HFF-Myc (cell line): ENCODE measurements at regions not wholly inside any gene's neighbourhood (a gene's known extent, or its start where the extent isn't known, plus 50 kb on each side); places are given as distances from the start of the nearest gene placed in this dataset.

Experiments
- DNase-seq: peaks from one replicate; pipeline ENCODE4 v3.0.0-alpha.2; 2011; ENCODE audit warnings: low read depth; ENCODE audit errors: extremely low read depth
- H3K4me3 ChIP-seq: replicated peaks from 2 replicates; pipeline ENCODE4 v1.5.1; 2011; ENCODE audit warnings: low read depth, mild to moderate bottlenecking, control low read depth, low read length
- TF ChIP-seq, protein P1 (sequence below): IDR thresholded peaks from 2 replicates; pipeline ENCODE4 v1.5.1; 2012; ENCODE audit warnings: mild to moderate bottlenecking, low read depth, low read length, control low read depth; ENCODE audit errors: missing control alignments

DNA sequence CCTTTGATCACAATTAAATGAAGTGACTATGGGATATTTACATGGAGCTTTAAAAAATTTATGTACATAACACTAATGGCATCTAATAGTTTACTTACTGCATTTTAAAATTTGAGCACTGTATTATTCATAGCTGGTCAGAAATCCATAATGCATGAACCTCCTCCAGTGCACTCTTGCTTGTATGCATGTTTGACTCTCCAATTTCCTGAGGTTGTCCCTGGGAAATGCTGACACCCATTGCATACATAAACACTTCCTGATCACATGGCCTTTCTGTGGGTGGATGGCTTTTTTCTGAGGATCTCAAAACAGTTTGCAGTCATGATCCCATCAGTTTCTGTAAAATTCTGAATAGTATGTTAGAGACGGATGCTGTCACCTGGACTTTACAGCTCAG, 577.8 kb downstream of the REEP3 start:
- DNase-seq = no peak
- H3K4me3 ChIP-seq = no peak overlapping the region
- TF ChIP-seq, protein P1, sequence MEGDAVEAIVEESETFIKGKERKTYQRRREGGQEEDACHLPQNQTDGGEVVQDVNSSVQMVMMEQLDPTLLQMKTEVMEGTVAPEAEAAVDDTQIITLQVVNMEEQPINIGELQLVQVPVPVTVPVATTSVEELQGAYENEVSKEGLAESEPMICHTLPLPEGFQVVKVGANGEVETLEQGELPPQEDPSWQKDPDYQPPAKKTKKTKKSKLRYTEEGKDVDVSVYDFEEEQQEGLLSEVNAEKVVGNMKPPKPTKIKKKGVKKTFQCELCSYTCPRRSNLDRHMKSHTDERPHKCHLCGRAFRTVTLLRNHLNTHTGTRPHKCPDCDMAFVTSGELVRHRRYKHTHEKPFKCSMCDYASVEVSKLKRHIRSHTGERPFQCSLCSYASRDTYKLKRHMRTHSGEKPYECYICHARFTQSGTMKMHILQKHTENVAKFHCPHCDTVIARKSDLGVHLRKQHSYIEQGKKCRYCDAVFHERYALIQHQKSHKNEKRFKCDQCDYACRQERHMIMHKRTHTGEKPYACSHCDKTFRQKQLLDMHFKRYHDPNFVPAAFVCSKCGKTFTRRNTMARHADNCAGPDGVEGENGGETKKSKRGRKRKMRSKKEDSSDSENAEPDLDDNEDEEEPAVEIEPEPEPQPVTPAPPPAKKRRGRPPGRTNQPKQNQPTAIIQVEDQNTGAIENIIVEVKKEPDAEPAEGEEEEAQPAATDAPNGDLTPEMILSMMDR = no peak

DNA sequence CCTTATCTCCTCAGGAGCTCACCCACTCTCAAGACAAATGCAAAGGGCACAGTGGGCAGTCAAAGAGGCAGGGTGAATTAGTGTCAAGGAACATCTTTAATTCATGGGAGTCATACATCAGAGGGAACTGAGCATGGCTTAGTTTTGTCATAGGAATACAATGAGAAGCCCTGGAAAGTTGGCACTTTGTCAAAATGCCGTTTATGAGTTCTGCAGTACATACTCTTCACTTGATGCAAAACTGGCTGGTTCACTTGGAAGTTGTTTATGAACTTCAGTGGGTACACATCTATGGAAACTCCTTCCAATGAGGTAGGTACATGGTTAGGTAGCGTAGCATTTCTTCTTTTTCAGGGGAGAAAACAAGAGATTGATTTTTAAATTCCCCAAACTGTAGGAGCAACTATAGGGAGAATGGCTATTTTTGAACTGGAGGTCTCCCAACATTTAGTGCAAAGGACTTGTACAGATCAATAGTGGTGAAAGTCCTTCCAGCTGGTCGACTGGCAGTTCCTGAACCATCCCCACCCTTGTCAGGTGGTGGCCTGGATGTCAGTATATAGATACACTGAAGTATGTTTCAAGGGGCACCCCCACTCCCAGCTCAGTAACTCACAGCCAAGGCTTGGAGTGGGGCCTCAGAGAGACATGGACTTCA, 580.5 kb downstream of the REEP3 start:
- DNase-seq = no peak
- no peak overlapping the region for H3K4me3 ChIP-seq
- TF ChIP-seq, protein P1 = no peak

DNA sequence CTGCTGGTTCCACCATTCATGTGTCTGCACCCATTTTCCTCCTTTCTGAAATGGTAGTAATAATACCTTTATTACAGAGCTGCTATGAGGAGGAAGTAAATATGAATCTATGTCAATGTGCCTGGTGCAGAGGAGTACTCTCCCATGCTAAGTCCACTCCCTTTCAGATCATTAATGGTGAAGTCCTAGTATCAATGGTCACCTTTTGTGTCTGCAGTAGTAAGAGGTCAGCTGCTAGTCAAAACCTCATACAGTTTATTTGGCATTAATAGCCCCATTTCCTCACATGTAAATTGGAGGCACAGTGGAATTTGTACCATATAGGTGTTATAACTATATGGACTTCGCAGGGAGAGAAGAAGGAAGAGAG, 581.0 kb downstream of the REEP3 start:
- TF ChIP-seq, protein P1 = no peak
- no peak for DNase-seq

DNA sequence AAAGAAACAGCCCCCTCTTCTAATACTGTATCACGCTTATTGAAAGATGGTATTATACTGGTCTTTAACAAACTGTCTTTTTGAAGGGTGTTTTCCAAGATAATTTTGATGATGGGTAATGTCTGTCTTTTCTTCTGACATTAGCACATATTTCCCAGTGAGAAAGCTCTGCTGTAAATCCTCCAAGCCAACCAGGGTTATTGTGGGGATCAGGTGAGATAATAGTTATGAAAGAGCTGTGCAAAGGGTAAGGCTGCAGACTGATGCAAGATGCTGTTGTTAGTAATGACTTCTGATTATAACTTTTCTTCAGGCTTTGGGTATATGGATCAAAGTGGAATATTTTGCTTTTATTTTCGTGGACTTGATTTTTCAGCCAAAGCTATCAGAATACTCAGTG, 581.7 kb downstream of the REEP3 start:
- TF ChIP-seq, protein P1 = no peak
- no peak for DNase-seq
- H3K4me3 ChIP-seq = no peak overlapping the region

More for the DNA sequence above, 581.0 kb downstream of the REEP3 start:
- H3K4me3 ChIP-seq = no peak overlapping the region

DNA sequence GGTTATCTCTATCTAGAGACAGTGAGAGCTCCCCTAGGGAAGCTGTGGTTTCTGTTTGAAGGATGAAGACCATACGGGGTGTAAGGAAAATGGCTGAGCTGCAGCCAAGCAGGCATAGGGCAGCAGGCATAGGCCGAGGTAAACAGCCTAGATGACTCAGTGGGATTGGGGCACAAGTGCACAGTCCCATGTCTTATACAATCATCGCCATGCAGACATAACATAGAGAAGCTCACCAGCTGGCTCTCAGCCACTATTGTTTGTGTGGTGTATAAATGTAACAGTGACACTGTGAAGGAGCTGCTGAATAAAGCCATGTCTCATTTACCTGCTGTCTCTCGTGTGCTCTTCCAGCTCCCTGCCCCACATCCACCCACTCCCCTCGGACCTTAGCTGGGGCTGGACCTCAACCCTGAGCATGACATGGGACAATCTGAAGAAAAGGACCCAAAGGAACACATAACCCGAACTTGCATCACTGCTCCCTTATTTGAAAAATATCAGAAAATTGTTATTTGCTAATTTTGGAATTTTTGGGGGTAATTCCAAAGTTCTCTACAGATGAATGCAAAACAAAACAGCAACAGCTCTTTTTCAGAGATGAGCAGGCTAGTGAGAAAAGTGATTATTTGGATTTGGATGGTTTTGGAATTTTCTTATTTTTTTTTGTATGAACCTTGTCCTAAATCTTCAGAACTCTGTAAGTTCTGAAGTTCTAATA, 582.7 kb downstream of the REEP3 start:
- TF ChIP-seq, protein P1 = no peak
- H3K4me3 ChIP-seq = no peak overlapping the region
- DNase-seq = no peak

DNA sequence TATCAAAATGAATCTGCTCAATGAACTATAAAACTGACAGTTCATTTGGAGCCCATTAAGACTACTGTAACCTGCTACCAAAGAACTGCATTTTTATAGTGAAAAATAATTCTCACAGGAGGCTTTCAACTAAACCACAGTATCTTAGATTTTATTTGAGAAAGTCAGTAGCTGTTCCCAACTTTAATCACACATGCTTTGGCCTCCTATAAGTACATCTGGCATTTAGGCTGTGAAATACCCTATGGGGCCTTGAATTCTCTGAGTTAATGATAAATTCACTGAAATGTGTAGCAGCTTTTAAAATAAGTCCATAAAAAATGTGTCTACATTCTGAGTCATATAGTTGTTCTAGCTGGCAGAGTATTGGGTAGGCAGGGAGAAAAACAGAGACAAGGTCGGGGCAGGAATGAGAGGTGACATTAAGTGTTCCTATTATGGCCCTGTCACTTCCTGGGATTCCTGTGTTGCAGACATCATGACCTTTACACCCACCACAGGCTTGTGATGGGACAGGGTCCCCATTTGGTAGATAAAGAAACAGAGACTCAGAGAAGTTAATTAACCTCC, 588.8 kb downstream of the REEP3 start:
- TF ChIP-seq, protein P1 = no peak
- DNase-seq = no peak
- H3K4me3 ChIP-seq = no peak overlapping the region
